GM19395 (cell line): ENCODE measurements at regions not wholly inside any gene's neighbourhood (a gene's known extent, or its start where the extent isn't known, plus 50 kb on each side); places are given as distances from the start of the nearest gene placed in this dataset.
A peak's percentile ranks its signal among the peaks of the same experiment; 100 is the strongest.

ENCODE experiments used
- ATAC-seq: cut with Tn5 transposase; IDR thresholded peaks from one replicate; pipeline ENCODE4 v1.9.1; 2021; ENCODE audit warnings: mild to moderate bottlenecking, moderate library complexity; ENCODE audit not compliant: unreplicated experiment

GRCh38 chr1:192943108-192943507 lies 116.1 kb downstream of the UCHL5 start:
- no peak for ATAC-seq

GRCh38 chr1:192943522-192943921 lies 115.6 kb downstream of the UCHL5 start:
- no peak for ATAC-seq

- ATAC-seq = no peak
Measured at GRCh38 chr1:192945390-192946130, 113.6 kb downstream of the UCHL5 start.

GRCh38 chr1:192949783-192950182 lies 109.4 kb downstream of the UCHL5 start:
- ATAC-seq = no peak

- no peak for ATAC-seq
Measured at GRCh38 chr1:192950926-192951325, 108.2 kb downstream of the UCHL5 start.

GRCh38 chr1:192951691-192952460 lies 107.3 kb downstream of the UCHL5 start:
- ATAC-seq = peak; percentile 95

GRCh38 chr1:192952646-192953045 lies 106.5 kb downstream of the UCHL5 start:
- no peak for ATAC-seq

GRCh38 chr1:192954705-192955265 lies 104.4 kb downstream of the UCHL5 start:
- ATAC-seq = no peak

- no peak for ATAC-seq
Measured at GRCh38 chr1:192958350-192958749, 100.8 kb downstream of the UCHL5 start.

- no peak for ATAC-seq
Measured at GRCh38 chr1:192958871-192959270, 100.3 kb downstream of the UCHL5 start.

- no peak for ATAC-seq
Measured at GRCh38 chr1:192959657-192960186, 99.4 kb downstream of the UCHL5 start.
